Spleen (tissue), 7 donors: ENCODE measurements at regions not wholly inside any gene's neighbourhood (a gene's known extent, or its start where the extent isn't known, plus 50 kb on each side); places are given as distances from the start of the nearest gene placed in this dataset.

ENCODE experiments used
- CTCF ChIP-seq, 11 experiments: fragments of 200-600 bp in 7 of 11; fragments of 450-650 bp in 4 of 11; sonication (generic) in 4 of 11; IDR thresholded peaks in 8 of 11; conservative IDR thresholded peaks in 3 of 11; 1 replicate in 7 of 11; 2 replicates in 4 of 11; pipeline versions ENCODE4 v1.4.0 to v1.8.0; 2016 to 2021; ENCODE audit warnings: antibody characterized with exemption in 11 of 11, inconsistent platforms in 4 of 11, mild to moderate bottlenecking in 1 of 11
- POLR2AphosphoS5 ChIP-seq, 3 donors: sonication (generic); formaldehyde crosslinking; IDR thresholded peaks; one replicate each; pipeline ENCODE4 v1.5.1; 2017; ENCODE audit warnings: antibody characterized with exemption in 3 of 3
- donor health status: DM: no; HTN: no; CAD: no; lungs with moderate emphysema.
- donor health status: DM: no; HTN: no; CAD: no.
- donor health status: DM: no; HTN: no; CAD: no.

- TF ChIP-seq POLR2AphosphoS5 (IDR thresholded peaks at IDR 0.05) (no peak), CTCF (IDR thresholded peaks at IDR 0.05 in 8 of 11, conservative IDR thresholded peaks at IDR 0.05 in 3 of 11) (no peak)
These were observed 250.3 kb upstream of the SOX2 start for GRCh38 chr3:181461381-181461780.
